Endothelial cell of umbilical vein (primary cell): ENCODE measurements at regions not wholly inside any gene's neighbourhood (a gene's known extent, or its start where the extent isn't known, plus 50 kb on each side); places are given as distances from the start of the nearest gene placed in this dataset.

Experiments used
- BruUV-seq: library from RNA; stranded (reverse); fragments of 400-500 nt; replicated peaks from 2 replicates; lab custom pipeline; 2021; lab: Mats Ljungman, UMichigan
- CTCF ChIA-PET: fragments of 300-600, 350-600 bp; sonication (Branson Sonifier 250); formaldehyde crosslinking; loops from one replicate; lab custom pipeline; 2021; ENCODE audit warnings: antibody characterized with exemption, inconsistent platforms; lab: Charles Lee
- POLR2A ChIA-PET: fragments of 300-600, 350-600 bp; sonication (Branson Sonifier 250); formaldehyde crosslinking; loops from one replicate; lab custom pipeline; 2021; ENCODE audit warnings: antibody characterized with exemption, inconsistent platforms; lab: Charles Lee
- DNase-seq: peaks from one replicate; pipeline ENCODE4 v3.0.0-alpha.2; 2011; ENCODE audit warnings: low read depth, low spot score
- FAIRE-seq: peaks from 2 replicates; lab custom pipeline; 2011; peaks lifted over from hg19 to GRCh38; lab: Jason Lieb, UNC
- H2AFZ ChIP-seq: 2 replicates; pipeline ENCODE4 v1.6.0; 2012; ENCODE audit warnings: low read depth, low read length, control low read depth, inconsistent platforms
- H3K27ac ChIP-seq: 2 replicates; pipeline ENCODE4 v1.5.1; 2011; ENCODE audit warnings: low read depth, mild to moderate bottlenecking, control low read depth, low read length, moderate library complexity; ENCODE audit not compliant: insufficient read depth
- H3K27me3 ChIP-seq, 2 experiments: 2 replicates each; pipeline versions ENCODE4 v1.6.0 to v1.6.1; 2011; ENCODE audit warnings: low read length in 2 of 2, mixed read lengths in 1 of 2; ENCODE audit not compliant: control insufficient read depth in 2 of 2, insufficient read depth in 2 of 2
- H3K36me3 ChIP-seq, 2 experiments: 2 replicates in 1 of 2; 3 replicates in 1 of 2; pipeline ENCODE4 v1.5.1; 2011; ENCODE audit warnings: low read length in 2 of 2, mild to moderate bottlenecking in 1 of 2, moderate library complexity in 1 of 2; ENCODE audit not compliant: control insufficient read depth in 2 of 2, insufficient read depth in 2 of 2; ENCODE audit errors: extremely low read depth in 1 of 2
- H3K4me1 ChIP-seq: 3 replicates; pipeline ENCODE4 v1.5.1; 2011; ENCODE audit warnings: mild to moderate bottlenecking, low read length; ENCODE audit not compliant: control insufficient read depth, insufficient read depth; ENCODE audit errors: extremely low read depth
- H3K4me2 ChIP-seq: 2 replicates; pipeline ENCODE4 v1.6.1; 2011; ENCODE audit warnings: low read length, control low read depth, mixed read lengths; ENCODE audit not compliant: insufficient read depth
- H3K4me3 ChIP-seq, 3 experiments: fragments of 200-600 bp in 1 of 3; sonication (generic), shearing (Covaris generic) in 1 of 3; replicated peaks in 1 of 3; 2 replicates each; pipeline ENCODE4 v1.5.1; 2011 to 2016; ENCODE audit warnings: control low read depth in 3 of 3, low read length in 3 of 3, mild to moderate bottlenecking in 2 of 3, inconsistent platforms in 1 of 3, low read depth in 1 of 3, moderate library complexity in 1 of 3; ENCODE audit not compliant: insufficient read depth in 1 of 3
- H3K79me2 ChIP-seq: 2 replicates; pipeline ENCODE4 v1.6.0; 2012; ENCODE audit warnings: low read length, inconsistent platforms; ENCODE audit not compliant: control insufficient read depth, insufficient read depth
- H3K9ac ChIP-seq: replicated peaks from 2 replicates; pipeline ENCODE3; 2011; ENCODE audit warnings: low read length, control low read depth; ENCODE audit not compliant: insufficient read depth; ENCODE audit errors: extremely low read depth
- H3K9me1 ChIP-seq: replicated peaks from 3 replicates; pipeline ENCODE4 v1.6.0; 2011; ENCODE audit warnings: mild to moderate bottlenecking, low read length; ENCODE audit not compliant: control insufficient read depth, insufficient read depth; ENCODE audit errors: extremely low read depth
- H3K9me3 ChIP-seq: replicated peaks from 2 replicates; pipeline ENCODE4 v1.5.1; 2012; ENCODE audit warnings: low read length, inconsistent platforms; ENCODE audit not compliant: control insufficient read depth, insufficient read depth
- H4K20me1 ChIP-seq: replicated peaks from 2 replicates; pipeline ENCODE3; 2011; ENCODE audit warnings: mild to moderate bottlenecking, low read length; ENCODE audit not compliant: control insufficient read depth, insufficient read depth; ENCODE audit errors: extremely low read depth
- EZH2 ChIP-seq: IDR thresholded peaks from 2 replicates; pipeline ENCODE4 v1.6.1; 2012; ENCODE audit warnings: borderline replicate concordance, low read depth, mild to moderate bottlenecking, moderate library complexity, low read length, inconsistent platforms; ENCODE audit not compliant: severe bottlenecking
- FOS ChIP-seq: IDR thresholded peaks from 2 replicates; pipeline ENCODE4 v1.6.1; 2011; ENCODE audit warnings: mild to moderate bottlenecking, low read length, moderate library complexity, borderline replicate concordance; ENCODE audit not compliant: insufficient read depth
- GATA2 ChIP-seq: IDR thresholded peaks from 2 replicates; pipeline ENCODE4 v1.7.0; 2011; ENCODE audit warnings: low read depth, mild to moderate bottlenecking, moderate library complexity, mixed read lengths, low read length; ENCODE audit not compliant: insufficient read length, insufficient read depth
- JUN ChIP-seq: IDR thresholded peaks from 2 replicates; pipeline ENCODE4 v1.6.1; 2011; ENCODE audit warnings: borderline replicate concordance, low read depth; ENCODE audit not compliant: insufficient read length, insufficient read depth
- POLR2A ChIP-seq: IDR thresholded peaks from 2 replicates; pipeline ENCODE4 v1.6.1; 2012; ENCODE audit warnings: low read depth, mild to moderate bottlenecking, control low read depth, low read length
- dilution Hi-C: fragments of 300-500 bp; cut with MboI; formaldehyde crosslinking; loops from one replicate; pipeline ENCODE4 v1.15.0; 2019; ENCODE audit warnings: low sequenced_read_pairs; ENCODE audit not compliant: extremely low pct_ligation_motif_present
- intact Hi-C: fragments of 100-400 bp; cut with micrococcal nuclease; formaldehyde crosslinking; loops from one replicate; pipeline ENCODE4 v1.10.0; 2022
- TF ChIP-seq, protein P1 (sequence below): IDR thresholded peaks from 2 replicates; pipeline ENCODE4 v1.6.1; 2011; ENCODE audit not compliant: insufficient read depth, insufficient read length
- TF ChIP-seq, protein P2 (sequence below), 2 donors: IDR thresholded peaks; 1 replicate in 1 of 2; 2 replicates in 1 of 2; pipeline ENCODE4 v1.5.1; 2011; ENCODE audit warnings: low read length in 2 of 2, mild to moderate bottlenecking in 2 of 2, moderate library complexity in 2 of 2, control low read depth in 1 of 2, inconsistent platforms in 1 of 2, low read depth in 1 of 2; ENCODE audit not compliant: insufficient read depth in 1 of 2; ENCODE audit errors: extremely low read depth in 1 of 2

DNA sequence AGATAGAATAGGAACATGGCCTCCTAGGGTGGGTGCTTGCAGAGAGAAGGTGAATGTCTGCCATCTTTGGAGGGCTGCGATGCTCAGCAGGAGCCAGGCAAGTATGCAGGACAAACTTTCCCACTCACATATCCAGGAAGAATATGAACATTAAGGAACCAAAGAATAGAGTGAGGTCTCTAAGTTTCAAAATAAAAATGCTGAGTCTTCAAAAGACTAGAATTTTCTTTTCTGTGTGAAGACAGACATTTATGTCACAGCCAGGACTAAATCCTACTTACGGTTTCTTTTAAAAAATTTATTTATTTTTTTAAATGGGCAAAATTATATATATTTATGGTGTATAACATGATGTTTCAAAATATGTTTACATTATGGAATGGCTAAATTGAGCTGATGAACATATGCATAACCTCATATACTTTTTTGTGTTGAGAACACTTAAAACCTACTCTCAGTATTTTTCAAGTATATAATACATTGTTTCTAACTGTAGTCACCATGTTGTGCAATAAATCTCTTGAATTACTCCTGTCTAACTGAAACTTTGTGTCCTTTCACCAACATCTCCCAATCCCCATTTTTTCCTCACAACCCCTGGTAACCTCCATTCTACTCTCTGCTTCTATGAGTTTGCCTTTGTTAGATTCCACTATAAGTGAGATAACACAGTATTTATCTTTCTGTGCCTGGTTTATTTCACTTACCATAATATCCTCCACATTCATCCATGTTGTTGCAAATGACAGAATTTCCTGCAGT, 177.8 kb upstream of the HAND2 start:
- Histone ChIP-seq H3K79me2 (no peaks in the 10 kb centered on the region), H4K20me1 (no peaks in the 10 kb centered on the region), H3K36me3 (no peaks in the 10 kb centered on the region), H3K9me3 (no peaks in the 10 kb centered on the region), H3K9me1 (no peaks in the 10 kb centered on the region), H3K9ac (no peak overlapping the region), H3K4me3 (no peak overlapping the region), H3K4me1 (no peaks in the 10 kb centered on the region), H3K27me3 (no peaks in the 10 kb centered on the region), H3K27ac (no peak overlapping the region), H3K4me2 (no peak overlapping the region), H2AFZ (no peak overlapping the region)
- no TSS peak for BruUV-seq
- ChIA-PET POLR2A (no interaction called here), CTCF (no interaction called here)
- no peak for DNase-seq
- dilution Hi-C loops (no loop called here), intact Hi-C loops (no loop called here)
- no peak for FAIRE-seq
- no peak for TF ChIP-seq POLR2A
- no peak for TF ChIP-seq EZH2
- no peak for TF ChIP-seq FOS
- TF ChIP-seq GATA2, result no peak
- TF ChIP-seq JUN, result no peak
- TF ChIP-seq, protein P1, sequence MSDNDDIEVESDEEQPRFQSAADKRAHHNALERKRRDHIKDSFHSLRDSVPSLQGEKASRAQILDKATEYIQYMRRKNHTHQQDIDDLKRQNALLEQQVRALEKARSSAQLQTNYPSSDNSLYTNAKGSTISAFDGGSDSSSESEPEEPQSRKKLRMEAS, result no peak

DNA sequence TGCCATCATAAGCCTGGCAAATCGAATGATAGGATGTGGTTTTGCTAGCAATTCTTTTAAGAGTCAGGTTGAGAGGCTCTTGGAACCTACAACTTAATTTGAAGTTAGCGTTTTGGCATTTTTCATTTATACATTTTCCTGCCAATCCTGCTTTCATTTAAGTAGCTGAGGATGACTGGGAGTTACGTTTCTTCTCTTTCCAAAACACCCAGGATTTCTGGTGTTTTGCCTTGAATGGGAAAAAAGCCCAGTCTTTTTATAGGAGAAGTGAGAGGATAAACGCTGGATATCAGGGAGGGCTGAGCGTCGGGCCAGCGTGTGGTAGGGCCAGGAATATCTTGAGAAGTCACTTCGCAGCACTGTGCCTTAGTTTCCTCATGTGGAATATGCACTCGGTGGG, 174.2 kb upstream of the HAND2 start:
- Histone ChIP-seq H3K9me3 (no peaks in the 10 kb centered on the region), H3K4me3 (no peak overlapping the region), H3K9ac (no peak overlapping the region), H3K4me1 (no peaks in the 10 kb centered on the region), H3K36me3 (no peaks in the 10 kb centered on the region), H2AFZ (no peak overlapping the region), H4K20me1 (no peaks in the 10 kb centered on the region), H3K27me3 (no peaks in the 10 kb centered on the region), H3K9me1 (no peaks in the 10 kb centered on the region), H3K4me2 (no peak overlapping the region), H3K79me2 (no peaks in the 10 kb centered on the region), H3K27ac (no peak overlapping the region)
- DNase-seq (no peak), FAIRE-seq (no peak)
- no TSS peak for BruUV-seq
- POLR2A ChIA-PET, result no interaction called here
- CTCF ChIA-PET, result no interaction called here
- intact Hi-C loops (no loop called here), dilution Hi-C loops (no loop called here)
- TF ChIP-seq, protein P2, sequence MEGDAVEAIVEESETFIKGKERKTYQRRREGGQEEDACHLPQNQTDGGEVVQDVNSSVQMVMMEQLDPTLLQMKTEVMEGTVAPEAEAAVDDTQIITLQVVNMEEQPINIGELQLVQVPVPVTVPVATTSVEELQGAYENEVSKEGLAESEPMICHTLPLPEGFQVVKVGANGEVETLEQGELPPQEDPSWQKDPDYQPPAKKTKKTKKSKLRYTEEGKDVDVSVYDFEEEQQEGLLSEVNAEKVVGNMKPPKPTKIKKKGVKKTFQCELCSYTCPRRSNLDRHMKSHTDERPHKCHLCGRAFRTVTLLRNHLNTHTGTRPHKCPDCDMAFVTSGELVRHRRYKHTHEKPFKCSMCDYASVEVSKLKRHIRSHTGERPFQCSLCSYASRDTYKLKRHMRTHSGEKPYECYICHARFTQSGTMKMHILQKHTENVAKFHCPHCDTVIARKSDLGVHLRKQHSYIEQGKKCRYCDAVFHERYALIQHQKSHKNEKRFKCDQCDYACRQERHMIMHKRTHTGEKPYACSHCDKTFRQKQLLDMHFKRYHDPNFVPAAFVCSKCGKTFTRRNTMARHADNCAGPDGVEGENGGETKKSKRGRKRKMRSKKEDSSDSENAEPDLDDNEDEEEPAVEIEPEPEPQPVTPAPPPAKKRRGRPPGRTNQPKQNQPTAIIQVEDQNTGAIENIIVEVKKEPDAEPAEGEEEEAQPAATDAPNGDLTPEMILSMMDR (IDR thresholded peaks at IDR 0.05; ENCODE audit: extremely low read depth in 1 of 2, insufficient read depth in 1 of 2, low read depth in 1 of 2, low read length in 2 of 2), result no peak
- no peak for TF ChIP-seq GATA2
- no peak for TF ChIP-seq FOS
- no peak for TF ChIP-seq EZH2
- TF ChIP-seq POLR2A, result no peak
